ENCODE measurements at regions not wholly inside any gene's neighbourhood (a gene's known extent, or its start where the extent isn't known, plus 50 kb on each side); places are given as distances from the start of the nearest gene placed in this dataset.
A peak's percentile ranks its signal among the peaks of the same experiment; 100 is the strongest.

- TF ChIP-seq SPI1 (IDR thresholded peaks at IDR 0.05; ENCODE audit: borderline replicate concordance, low read depth) (no peak), GABPA (IDR thresholded peaks at IDR 0.05; ENCODE audit: low read depth) (no peak), CTCF (IDR thresholded peaks at IDR 0.05; ENCODE audit: insufficient read depth, low read length) (no peak), REST (IDR thresholded peaks at IDR 0.05; ENCODE audit: insufficient replicate concordance, low read depth) (no peak), POLR2AphosphoS5 (IDR thresholded peaks at IDR 0.05; ENCODE audit: low read depth) (no peak)
- no peak for DNase-seq (ENCODE audit: low read depth in 1 of 2, low spot score in 1 of 2)
- H3K27me3 ChIP-seq (ENCODE audit: insufficient read depth, poor library complexity, severe bottlenecking): no peaks in the 10 kb centered on the region
- no peak overlapping the region for H3K4me3 ChIP-seq (replicated peaks; ENCODE audit: insufficient read depth, low read length)
- no peak overlapping the region for H3K27ac ChIP-seq (replicated peaks)
Observed at GRCh38 chr14:84029720-84030119, 1500.2 kb upstream of the FLRT2 start.

GRCh38 chr14:84036840-84037239 lies 1493.1 kb upstream of the FLRT2 start:
- Histone ChIP-seq H3K4me3 (replicated peaks; ENCODE audit: insufficient read depth, low read length) (no peak overlapping the region), H3K27ac (replicated peaks) (0 out of 2 replicates have a peak overlapping the region, but pooled peaks have one; percentile 1), H3K27me3 (ENCODE audit: insufficient read depth, poor library complexity, severe bottlenecking) (no peaks in the 10 kb centered on the region)
- TF ChIP-seq POLR2AphosphoS5 (IDR thresholded peaks at IDR 0.05; ENCODE audit: low read depth) (peak; percentile 61; the same call in 1 of the 2 replicates), SPI1 (IDR thresholded peaks at IDR 0.05; ENCODE audit: borderline replicate concordance, low read depth) (no peak)
- DNase-seq (ENCODE audit: low read depth in 1 of 2, low spot score in 1 of 2): peak; percentile 54 to 70

- no peak overlapping the region for H3K27ac ChIP-seq (replicated peaks)
- no peak for DNase-seq (ENCODE audit: low read depth in 1 of 2, low spot score in 1 of 2)
- no peak overlapping the region for H3K4me3 ChIP-seq (replicated peaks; ENCODE audit: insufficient read depth, low read length)
- no peak for TF ChIP-seq GABPA (IDR thresholded peaks at IDR 0.05; ENCODE audit: low read depth)
- TF ChIP-seq POLR2AphosphoS5 (IDR thresholded peaks at IDR 0.05; ENCODE audit: low read depth): no peak
- TF ChIP-seq REST (IDR thresholded peaks at IDR 0.05; ENCODE audit: insufficient replicate concordance, low read depth): no peak
- no peak for TF ChIP-seq CTCF (IDR thresholded peaks at IDR 0.05; ENCODE audit: insufficient read depth, low read length)
- no peak for TF ChIP-seq SPI1 (IDR thresholded peaks at IDR 0.05; ENCODE audit: borderline replicate concordance, low read depth)
- no peaks in the 10 kb centered on the region for H3K27me3 ChIP-seq (ENCODE audit: insufficient read depth, poor library complexity, severe bottlenecking)
Observed at GRCh38 chr14:84037593-84037992, 1492.4 kb upstream of the FLRT2 start.

- DNase-seq (ENCODE audit: low read depth in 1 of 2, low spot score in 1 of 2): no peak
- Histone ChIP-seq H3K4me3 (replicated peaks; ENCODE audit: insufficient read depth, low read length) (no peak overlapping the region), H3K27ac (replicated peaks) (no peak overlapping the region), H3K27me3 (ENCODE audit: insufficient read depth, poor library complexity, severe bottlenecking) (no peaks in the 10 kb centered on the region)
- TF ChIP-seq CTCF (IDR thresholded peaks at IDR 0.05; ENCODE audit: insufficient read depth, low read length): no peak
- no peak for TF ChIP-seq REST (IDR thresholded peaks at IDR 0.05; ENCODE audit: insufficient replicate concordance, low read depth)
- TF ChIP-seq GABPA (IDR thresholded peaks at IDR 0.05; ENCODE audit: low read depth): no peak
- no peak for TF ChIP-seq SPI1 (IDR thresholded peaks at IDR 0.05; ENCODE audit: borderline replicate concordance, low read depth)
- TF ChIP-seq POLR2AphosphoS5 (IDR thresholded peaks at IDR 0.05; ENCODE audit: low read depth): no peak
Observed at GRCh38 chr14:84040101-84040500, 1489.8 kb upstream of the FLRT2 start.
